ENCODE measurements at regions not wholly inside any gene's neighbourhood (a gene's known extent, or its start where the extent isn't known, plus 50 kb on each side); places are given as distances from the start of the nearest gene placed in this dataset.

DNA sequence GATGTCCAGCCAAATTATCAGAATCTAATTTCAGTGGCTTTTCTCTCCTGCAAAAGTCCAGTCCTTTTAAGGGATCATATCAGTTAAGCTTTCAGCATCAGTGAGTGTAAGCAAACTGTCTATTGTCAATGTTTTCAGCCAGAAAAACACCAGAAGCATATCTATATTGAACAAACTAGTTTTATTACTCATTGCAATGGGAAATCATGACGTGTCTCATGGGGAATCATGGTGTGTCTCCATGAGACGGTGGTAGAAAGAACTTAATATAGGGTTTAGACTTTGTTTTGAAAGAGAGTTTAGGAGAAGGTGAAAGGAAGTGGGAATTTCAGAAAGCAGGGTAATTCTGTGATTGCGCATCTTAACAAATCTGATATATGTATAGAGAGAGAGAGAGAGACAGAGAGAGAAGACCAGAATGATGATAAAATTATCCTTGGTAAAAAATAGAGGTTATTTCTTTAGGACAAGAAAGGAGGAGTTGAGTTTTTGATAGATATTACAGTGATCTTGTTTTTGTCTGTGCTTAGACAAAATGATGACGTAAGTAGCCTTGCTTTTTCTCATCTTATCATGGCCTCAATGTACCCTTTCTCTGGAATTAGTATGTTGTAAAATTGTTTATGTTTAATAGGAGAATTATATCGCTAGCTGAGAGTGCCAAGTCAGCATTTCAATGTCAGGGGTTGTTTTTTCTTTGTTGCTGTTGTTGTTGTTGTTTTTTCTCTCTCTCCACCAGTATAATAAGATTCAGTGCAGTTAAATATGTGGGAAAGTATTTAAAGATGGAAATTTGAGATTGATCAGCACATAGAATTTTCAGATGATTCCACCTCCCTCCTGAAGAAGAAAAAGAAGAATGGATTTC is 129.9 kb upstream of the OSTN start:
- TF ChIP-seq, protein P1, sequence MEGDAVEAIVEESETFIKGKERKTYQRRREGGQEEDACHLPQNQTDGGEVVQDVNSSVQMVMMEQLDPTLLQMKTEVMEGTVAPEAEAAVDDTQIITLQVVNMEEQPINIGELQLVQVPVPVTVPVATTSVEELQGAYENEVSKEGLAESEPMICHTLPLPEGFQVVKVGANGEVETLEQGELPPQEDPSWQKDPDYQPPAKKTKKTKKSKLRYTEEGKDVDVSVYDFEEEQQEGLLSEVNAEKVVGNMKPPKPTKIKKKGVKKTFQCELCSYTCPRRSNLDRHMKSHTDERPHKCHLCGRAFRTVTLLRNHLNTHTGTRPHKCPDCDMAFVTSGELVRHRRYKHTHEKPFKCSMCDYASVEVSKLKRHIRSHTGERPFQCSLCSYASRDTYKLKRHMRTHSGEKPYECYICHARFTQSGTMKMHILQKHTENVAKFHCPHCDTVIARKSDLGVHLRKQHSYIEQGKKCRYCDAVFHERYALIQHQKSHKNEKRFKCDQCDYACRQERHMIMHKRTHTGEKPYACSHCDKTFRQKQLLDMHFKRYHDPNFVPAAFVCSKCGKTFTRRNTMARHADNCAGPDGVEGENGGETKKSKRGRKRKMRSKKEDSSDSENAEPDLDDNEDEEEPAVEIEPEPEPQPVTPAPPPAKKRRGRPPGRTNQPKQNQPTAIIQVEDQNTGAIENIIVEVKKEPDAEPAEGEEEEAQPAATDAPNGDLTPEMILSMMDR (IDR thresholded peaks at IDR 0.05), result no peak
- TF ChIP-seq POLR2A (IDR thresholded peaks at IDR 0.05), result no peak
